ENCODE measurements at regions not wholly inside any gene's neighbourhood (a gene's known extent, or its start where the extent isn't known, plus 50 kb on each side); places are given as distances from the start of the nearest gene placed in this dataset.

DNA sequence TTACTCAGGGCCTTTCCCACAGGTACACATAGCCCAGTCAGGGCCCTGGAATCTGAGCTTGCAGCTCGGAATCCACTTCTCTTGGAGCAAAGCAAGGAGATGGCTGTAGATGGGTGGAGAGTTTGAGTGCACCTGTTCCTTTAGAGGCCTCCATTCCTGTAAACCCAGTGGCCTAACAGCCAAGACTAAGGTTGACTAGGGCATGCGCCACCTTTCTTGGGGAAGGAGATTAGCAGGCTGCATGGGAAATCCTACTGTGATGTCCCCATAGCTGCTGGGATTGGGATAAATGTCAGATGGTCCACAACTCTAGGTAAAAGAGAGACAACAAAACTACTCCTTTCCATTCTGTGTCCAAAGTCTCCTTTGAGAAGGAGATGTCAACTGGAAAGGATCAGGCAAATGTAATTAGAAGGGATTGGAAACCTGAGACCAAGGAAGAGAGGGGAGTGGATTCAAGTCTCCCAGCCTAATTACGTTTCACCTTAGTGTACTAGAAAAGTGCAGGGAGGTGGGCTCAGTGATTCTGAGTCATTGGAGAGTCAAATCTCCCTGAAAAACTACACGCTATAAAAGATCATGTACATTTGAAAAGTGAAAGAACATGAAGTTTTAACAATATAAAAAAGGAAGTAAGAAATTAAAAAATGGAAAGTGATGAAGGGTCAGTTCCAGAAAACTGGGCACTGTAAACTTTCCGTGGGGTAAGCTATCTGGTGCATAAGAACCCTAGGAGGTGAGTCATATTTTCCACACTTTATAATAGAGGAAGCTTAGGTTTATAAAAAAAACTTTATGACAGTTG, 104.2 kb downstream of the SEC61B start:
- Histone ChIP-seq H3K27me3 (ENCODE audit: control insufficient read depth, insufficient read depth, low read length) (no peaks in the 10 kb centered on the region), H3K27ac (no peak overlapping the region), H3K4me1 (no peaks in the 10 kb centered on the region)

DNA sequence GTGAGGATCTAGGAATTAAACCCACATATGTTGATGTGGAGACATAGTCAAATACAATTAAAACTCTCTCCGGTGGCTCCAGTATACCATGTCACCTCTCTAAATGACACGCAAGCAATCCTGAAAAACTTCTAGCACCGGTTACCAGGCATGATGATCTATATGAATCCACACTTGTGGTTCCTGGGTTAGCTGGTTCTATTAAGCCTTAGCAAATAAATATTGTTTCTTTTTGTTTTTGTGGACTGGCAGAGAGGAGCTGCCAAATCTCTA, 104.8 kb downstream of the SEC61B start:
- Histone ChIP-seq H3K9ac (no peak overlapping the region), H3K4me2 (ENCODE audit: low read length) (no peak overlapping the region), H3K4me3 (ENCODE audit: low read depth, low read length) (no peak overlapping the region), H3K36me3 (ENCODE audit: control insufficient read depth, insufficient read depth, low read length) (no peaks in the 10 kb centered on the region), H3K27ac (no peak overlapping the region), H3K9me3 (ENCODE audit: control insufficient read depth, low read length) (no peaks in the 10 kb centered on the region), H3K4me1 (no peaks in the 10 kb centered on the region), H3K27me3 (ENCODE audit: control insufficient read depth, insufficient read depth, low read length) (no peaks in the 10 kb centered on the region), H2AFZ (no peak overlapping the region), H3K79me2 (no peaks in the 10 kb centered on the region)
- TF ChIP-seq, protein P1, sequence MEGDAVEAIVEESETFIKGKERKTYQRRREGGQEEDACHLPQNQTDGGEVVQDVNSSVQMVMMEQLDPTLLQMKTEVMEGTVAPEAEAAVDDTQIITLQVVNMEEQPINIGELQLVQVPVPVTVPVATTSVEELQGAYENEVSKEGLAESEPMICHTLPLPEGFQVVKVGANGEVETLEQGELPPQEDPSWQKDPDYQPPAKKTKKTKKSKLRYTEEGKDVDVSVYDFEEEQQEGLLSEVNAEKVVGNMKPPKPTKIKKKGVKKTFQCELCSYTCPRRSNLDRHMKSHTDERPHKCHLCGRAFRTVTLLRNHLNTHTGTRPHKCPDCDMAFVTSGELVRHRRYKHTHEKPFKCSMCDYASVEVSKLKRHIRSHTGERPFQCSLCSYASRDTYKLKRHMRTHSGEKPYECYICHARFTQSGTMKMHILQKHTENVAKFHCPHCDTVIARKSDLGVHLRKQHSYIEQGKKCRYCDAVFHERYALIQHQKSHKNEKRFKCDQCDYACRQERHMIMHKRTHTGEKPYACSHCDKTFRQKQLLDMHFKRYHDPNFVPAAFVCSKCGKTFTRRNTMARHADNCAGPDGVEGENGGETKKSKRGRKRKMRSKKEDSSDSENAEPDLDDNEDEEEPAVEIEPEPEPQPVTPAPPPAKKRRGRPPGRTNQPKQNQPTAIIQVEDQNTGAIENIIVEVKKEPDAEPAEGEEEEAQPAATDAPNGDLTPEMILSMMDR (IDR thresholded peaks at IDR 0.05) = no peak

More for the DNA sequence above, 104.2 kb downstream of the SEC61B start:
- Histone ChIP-seq H3K4me2 (ENCODE audit: low read length) (no peak overlapping the region), H3K9me3 (ENCODE audit: control insufficient read depth, low read length) (no peaks in the 10 kb centered on the region), H3K4me3 (ENCODE audit: low read depth, low read length) (no peak overlapping the region), H2AFZ (no peak overlapping the region), H3K36me3 (ENCODE audit: control insufficient read depth, insufficient read depth, low read length) (no peaks in the 10 kb centered on the region), H3K9ac (no peak overlapping the region), H3K79me2 (no peaks in the 10 kb centered on the region)
- TF ChIP-seq, protein P1 (IDR thresholded peaks at IDR 0.05) = no peak

DNA sequence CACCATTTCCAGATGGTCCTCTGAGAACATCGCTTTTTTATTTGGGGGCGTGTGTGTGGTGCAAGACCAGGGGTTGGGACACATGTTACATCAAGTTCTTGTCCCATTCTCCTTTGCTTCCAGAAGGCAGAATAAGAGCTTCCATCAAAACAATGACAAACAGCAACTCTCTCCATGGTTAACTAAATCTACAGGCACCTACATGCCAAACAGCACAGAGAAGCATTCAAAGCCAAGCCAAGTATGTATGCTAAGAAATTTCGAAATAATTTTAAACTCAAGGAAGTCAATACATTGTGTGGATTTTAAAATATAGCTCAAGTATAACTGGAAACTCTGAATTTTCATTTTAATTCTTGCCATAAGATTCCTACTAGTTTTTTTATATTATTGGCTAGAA, 105.6 kb downstream of the SEC61B start:
- Histone ChIP-seq H3K4me2 (ENCODE audit: low read length) (no peak overlapping the region), H3K4me1 (no peaks in the 10 kb centered on the region), H3K9ac (no peak overlapping the region), H3K27me3 (ENCODE audit: control insufficient read depth, insufficient read depth, low read length) (no peaks in the 10 kb centered on the region), H3K36me3 (ENCODE audit: control insufficient read depth, insufficient read depth, low read length) (no peaks in the 10 kb centered on the region), H3K79me2 (no peaks in the 10 kb centered on the region), H3K27ac (no peak overlapping the region), H3K4me3 (ENCODE audit: low read depth, low read length) (no peak overlapping the region), H3K9me3 (ENCODE audit: control insufficient read depth, low read length) (no peaks in the 10 kb centered on the region), H2AFZ (no peak overlapping the region)
- TF ChIP-seq, protein P1 (IDR thresholded peaks at IDR 0.05) = no peak

DNA sequence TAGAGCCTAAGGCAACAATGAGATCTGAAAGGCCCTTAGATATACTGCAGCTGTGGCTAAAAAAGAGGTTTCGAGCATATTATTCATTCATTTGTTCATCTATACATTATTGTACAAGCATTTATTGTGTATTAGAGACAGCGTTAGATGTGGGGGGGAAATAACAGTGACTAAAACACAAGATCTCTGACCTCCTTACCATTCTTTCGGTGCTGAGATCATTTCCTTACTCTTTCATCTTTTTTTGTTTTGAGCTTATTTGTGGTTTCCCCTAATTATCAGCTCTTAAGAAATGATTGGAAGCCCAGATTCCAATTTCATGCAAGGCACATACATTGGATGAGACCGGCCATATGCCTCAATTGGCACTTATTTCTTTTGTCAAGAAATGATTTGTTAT, 113.2 kb downstream of the SEC61B start:
- Histone ChIP-seq H3K27ac (no peak overlapping the region), H3K4me3 (ENCODE audit: low read depth, low read length) (no peak overlapping the region), H3K4me2 (ENCODE audit: low read length) (no peak overlapping the region), H3K79me2 (no peaks in the 10 kb centered on the region), H3K4me1 (no peaks in the 10 kb centered on the region), H2AFZ (no peak overlapping the region), H3K27me3 (ENCODE audit: control insufficient read depth, insufficient read depth, low read length) (no peaks in the 10 kb centered on the region), H3K36me3 (ENCODE audit: control insufficient read depth, insufficient read depth, low read length) (no peaks in the 10 kb centered on the region), H3K9me3 (ENCODE audit: control insufficient read depth, low read length) (no peaks in the 10 kb centered on the region), H3K9ac (no peak overlapping the region)
- TF ChIP-seq, protein P1 (IDR thresholded peaks at IDR 0.05) = no peak

DNA sequence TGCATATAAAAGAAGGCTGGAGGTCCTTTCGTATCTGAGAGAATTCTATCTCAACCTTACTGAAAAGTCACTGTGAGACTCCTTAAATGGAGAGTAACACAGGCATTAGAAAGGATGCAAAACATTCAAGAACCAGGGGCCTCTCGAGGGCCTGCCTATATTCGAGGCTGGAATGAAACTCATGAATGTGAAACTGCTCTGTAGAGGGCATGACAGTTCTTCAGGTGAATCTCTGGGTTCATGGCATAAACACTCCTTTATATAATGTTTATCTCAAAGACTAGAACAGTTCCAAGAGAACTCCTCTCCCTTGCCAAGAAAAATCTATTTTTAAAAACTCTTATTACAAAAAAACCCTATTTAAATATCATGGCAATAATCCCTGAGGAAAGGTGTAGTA, 113.9 kb downstream of the SEC61B start:
- TF ChIP-seq, protein P1 (IDR thresholded peaks at IDR 0.05) = no peak
- no peaks in the 10 kb centered on the region for H3K36me3 ChIP-seq (ENCODE audit: control insufficient read depth, insufficient read depth, low read length)
- no peaks in the 10 kb centered on the region for H3K4me1 ChIP-seq
- H3K79me2 ChIP-seq = no peaks in the 10 kb centered on the region
- no peak overlapping the region for H3K9ac ChIP-seq
- H3K4me3 ChIP-seq (ENCODE audit: low read depth, low read length) = no peak overlapping the region
- no peak overlapping the region for H3K27ac ChIP-seq
- no peaks in the 10 kb centered on the region for H3K9me3 ChIP-seq (ENCODE audit: control insufficient read depth, low read length)
- H3K4me2 ChIP-seq (ENCODE audit: low read length) = no peak overlapping the region
- H2AFZ ChIP-seq = no peak overlapping the region
- H3K27me3 ChIP-seq (ENCODE audit: control insufficient read depth, insufficient read depth, low read length) = no peaks in the 10 kb centered on the region

All from parathyroid adenoma (tissue), 2 donors.